ENCODE measurements at regions not wholly inside any gene's neighbourhood (a gene's known extent, or its start where the extent isn't known, plus 50 kb on each side); places are given as distances from the start of the nearest gene placed in this dataset.

GRCh38 chr20:51916244-51916643 lies 113.9 kb upstream of the SALL4 start:
- TF ChIP-seq, protein P1, sequence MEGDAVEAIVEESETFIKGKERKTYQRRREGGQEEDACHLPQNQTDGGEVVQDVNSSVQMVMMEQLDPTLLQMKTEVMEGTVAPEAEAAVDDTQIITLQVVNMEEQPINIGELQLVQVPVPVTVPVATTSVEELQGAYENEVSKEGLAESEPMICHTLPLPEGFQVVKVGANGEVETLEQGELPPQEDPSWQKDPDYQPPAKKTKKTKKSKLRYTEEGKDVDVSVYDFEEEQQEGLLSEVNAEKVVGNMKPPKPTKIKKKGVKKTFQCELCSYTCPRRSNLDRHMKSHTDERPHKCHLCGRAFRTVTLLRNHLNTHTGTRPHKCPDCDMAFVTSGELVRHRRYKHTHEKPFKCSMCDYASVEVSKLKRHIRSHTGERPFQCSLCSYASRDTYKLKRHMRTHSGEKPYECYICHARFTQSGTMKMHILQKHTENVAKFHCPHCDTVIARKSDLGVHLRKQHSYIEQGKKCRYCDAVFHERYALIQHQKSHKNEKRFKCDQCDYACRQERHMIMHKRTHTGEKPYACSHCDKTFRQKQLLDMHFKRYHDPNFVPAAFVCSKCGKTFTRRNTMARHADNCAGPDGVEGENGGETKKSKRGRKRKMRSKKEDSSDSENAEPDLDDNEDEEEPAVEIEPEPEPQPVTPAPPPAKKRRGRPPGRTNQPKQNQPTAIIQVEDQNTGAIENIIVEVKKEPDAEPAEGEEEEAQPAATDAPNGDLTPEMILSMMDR (IDR thresholded peaks at IDR 0.05) = no peak
- TF ChIP-seq EP300 (IDR thresholded peaks at IDR 0.05) = no peak
- TF ChIP-seq POLR2A (IDR thresholded peaks at IDR 0.05) = no peak

Data from tibial nerve (tissue), 4 donors.